Neural cell (in vitro differentiated cells): ENCODE measurements at regions not wholly inside any gene's neighbourhood (a gene's known extent, or its start where the extent isn't known, plus 50 kb on each side); places are given as distances from the start of the nearest gene placed in this dataset.

Experiments used
- H2AFZ ChIP-seq: fragments of 200-600, 300-800 bp; sonication (generic), shearing (Covaris generic); 2 replicates; pipeline ENCODE4 v1.6.0; 2014; ENCODE audit warnings: low read depth, mild to moderate bottlenecking, antibody characterized with exemption, low read length, moderate library complexity
- H3F3A ChIP-seq: fragments of 200-600 bp; shearing (Covaris generic); 2 replicates; pipeline ENCODE4 v1.6.1; 2016; ENCODE audit warnings: mild to moderate bottlenecking, moderate library complexity, mixed read lengths, antibody characterized with exemption, low read length; ENCODE audit not compliant: insufficient read depth, poor library complexity, severe bottlenecking
- H3K27ac ChIP-seq: fragments of 200-600, 300-800 bp; sonication (generic), shearing (Covaris generic); 2 replicates; pipeline ENCODE4 v1.5.1; 2014; ENCODE audit warnings: mild to moderate bottlenecking, low read length, moderate library complexity
- H3K27me3 ChIP-seq: fragments of 300-800, 200-600 bp; sonication (generic), shearing (Covaris generic); 2 replicates; pipeline ENCODE4 v1.6.0; 2014; ENCODE audit warnings: mild to moderate bottlenecking, low read depth, low read length, moderate library complexity; ENCODE audit not compliant: insufficient read depth
- H3K36me3 ChIP-seq: fragments of 300-800, 200-600 bp; sonication (generic), shearing (Covaris generic); 2 replicates; pipeline ENCODE4 v1.5.1; 2014; ENCODE audit warnings: mild to moderate bottlenecking, antibody characterized with exemption, low read length, moderate library complexity; ENCODE audit not compliant: insufficient read depth
- H3K4me2 ChIP-seq: fragments of 300-800, 200-600 bp; sonication (generic), shearing (Covaris generic); 2 replicates; pipeline ENCODE4 v1.6.0; 2014; ENCODE audit warnings: mild to moderate bottlenecking, low read length
- H3K4me3 ChIP-seq: fragments of 300-800, 200-600 bp; sonication (generic), shearing (Covaris generic); 2 replicates; pipeline ENCODE4 v1.5.1; 2014; ENCODE audit warnings: mild to moderate bottlenecking, low read length, moderate library complexity
- H3K79me2 ChIP-seq: fragments of 200-600 bp; shearing (Covaris generic); replicated peaks from 2 replicates; pipeline ENCODE4 v1.6.0; 2014; ENCODE audit warnings: mild to moderate bottlenecking, low read length, moderate library complexity; ENCODE audit not compliant: insufficient read depth
- H3K9ac ChIP-seq: fragments of 300-800, 200-600 bp; sonication (generic), shearing (Covaris generic); 2 replicates; pipeline ENCODE4 v1.6.1; 2016; ENCODE audit warnings: mild to moderate bottlenecking, low read length, mixed read lengths
- H3K9me2 ChIP-seq: fragments of 200-600 bp; shearing (Covaris generic); 2 replicates; pipeline ENCODE4 v1.6.1; 2016; ENCODE audit warnings: mild to moderate bottlenecking, low read length, mixed read lengths; ENCODE audit not compliant: insufficient read depth
- H3K9me3 ChIP-seq: fragments of 200-600, 300-800 bp; sonication (generic), shearing (Covaris generic); 2 replicates; pipeline ENCODE4 v1.6.1; 2016; ENCODE audit warnings: mild to moderate bottlenecking, mixed run types, low read length, moderate library complexity, mixed read lengths
- H4K20me1 ChIP-seq: fragments of 200-600 bp; shearing (Covaris generic); 2 replicates; pipeline ENCODE4 v1.6.1; 2016; ENCODE audit warnings: mild to moderate bottlenecking, mixed run types; ENCODE audit not compliant: insufficient read depth
- CTCF ChIP-seq: fragments of 450-650 bp; IDR thresholded peaks from 2 replicates; pipeline ENCODE4 v1.5.1; 2014; ENCODE audit warnings: antibody characterized with exemption, mild to moderate bottlenecking, moderate library complexity; ENCODE audit not compliant: poor library complexity, severe bottlenecking
- EP300 ChIP-seq: fragments of 450-650 bp; conservative IDR thresholded peaks from 2 replicates; pipeline ENCODE4 v1.6.1; 2014; ENCODE audit warnings: antibody characterized with exemption, mild to moderate bottlenecking, moderate library complexity; ENCODE audit not compliant: poor library complexity, severe bottlenecking
- EZH2 ChIP-seq: fragments of 200-600, 300-800 bp; shearing (Covaris generic), sonication (generic); IDR thresholded peaks from 2 replicates; pipeline ENCODE4 v1.6.1; 2014; ENCODE audit warnings: antibody characterized with exemption, low read length, borderline replicate concordance, mild to moderate bottlenecking; ENCODE audit not compliant: insufficient read depth, poor library complexity, severe bottlenecking
- MXI1 ChIP-seq: fragments of 450-650 bp; conservative IDR thresholded peaks from 2 replicates; pipeline ENCODE4 v1.6.1; 2014; ENCODE audit warnings: antibody characterized with exemption, mild to moderate bottlenecking; ENCODE audit not compliant: poor library complexity, severe bottlenecking
- POLR2AphosphoS5 ChIP-seq: IDR thresholded peaks from 2 replicates; pipeline ENCODE4 v1.6.1; 2012
- RAD21 ChIP-seq: fragments of 450-650 bp; conservative IDR thresholded peaks from 2 replicates; pipeline ENCODE4 v1.6.1; 2014; ENCODE audit warnings: antibody characterized with exemption, mild to moderate bottlenecking, moderate library complexity
- REST ChIP-seq: IDR thresholded peaks from 2 replicates; pipeline ENCODE4 v1.6.1; 2012; ENCODE audit warnings: borderline replicate concordance
- SMC3 ChIP-seq: fragments of 450-650 bp; conservative IDR thresholded peaks from 2 replicates; pipeline ENCODE4 v1.6.1; 2014; ENCODE audit warnings: antibody characterized with exemption, mild to moderate bottlenecking, moderate library complexity; ENCODE audit not compliant: poor library complexity
- TAF1 ChIP-seq: IDR thresholded peaks from 2 replicates; pipeline ENCODE4 v1.6.1; 2012; ENCODE audit warnings: low read depth

- no peaks in the 10 kb centered on the region for H4K20me1 ChIP-seq
- H3K9me2 ChIP-seq = no peaks in the 10 kb centered on the region
- H3K4me3 ChIP-seq = no peak overlapping the region
- H3K79me2 ChIP-seq = no peaks in the 10 kb centered on the region
- H3K9ac ChIP-seq = no peak overlapping the region
- no peak overlapping the region for H3K4me2 ChIP-seq
- no peaks in the 10 kb centered on the region for H3K36me3 ChIP-seq
- H3K9me3 ChIP-seq = no peaks in the 10 kb centered on the region
- H2AFZ ChIP-seq = no peak overlapping the region
- H3F3A ChIP-seq = no peaks in the 10 kb centered on the region
- H3K27ac ChIP-seq = no peak overlapping the region
- no peaks in the 10 kb centered on the region for H3K27me3 ChIP-seq
- TF ChIP-seq REST (no peak), EZH2 (no peak), CTCF (no peak), RAD21 (no peak), POLR2AphosphoS5 (no peak), TAF1 (no peak), SMC3 (no peak), EP300 (no peak), MXI1 (no peak)
Measured at GRCh38 chr3:176523114-176523513, 674.2 kb downstream of the TBL1XR1 start.

GRCh38 chr3:176522436-176522835 is 674.8 kb downstream of the TBL1XR1 start:
- H3K9ac ChIP-seq = no peak overlapping the region
- H3K36me3 ChIP-seq = no peaks in the 10 kb centered on the region
- H2AFZ ChIP-seq = no peak overlapping the region
- H3K79me2 ChIP-seq = no peaks in the 10 kb centered on the region
- no peaks in the 10 kb centered on the region for H3F3A ChIP-seq
- H3K4me3 ChIP-seq = no peak overlapping the region
- no peaks in the 10 kb centered on the region for H3K9me3 ChIP-seq
- H3K27me3 ChIP-seq = no peaks in the 10 kb centered on the region
- no peaks in the 10 kb centered on the region for H3K9me2 ChIP-seq
- H3K27ac ChIP-seq = no peak overlapping the region
- H4K20me1 ChIP-seq = no peaks in the 10 kb centered on the region
- TF ChIP-seq SMC3 (no peak), EP300 (no peak), CTCF (no peak), MXI1 (no peak), REST (no peak), RAD21 (no peak), EZH2 (no peak), TAF1 (no peak), POLR2AphosphoS5 (no peak)
- H3K4me2 ChIP-seq = no peak overlapping the region
